Transverse colon (tissue), 4 donors: ENCODE measurements at regions not wholly inside any gene's neighbourhood (a gene's known extent, or its start where the extent isn't known, plus 50 kb on each side); places are given as distances from the start of the nearest gene placed in this dataset.

Experiments used
- EP300 ChIP-seq: sonication (generic); formaldehyde crosslinking; IDR thresholded peaks from one replicate; pipeline ENCODE4 v1.6.1; 2017; ENCODE audit warnings: antibody characterized with exemption, low read depth
- POLR2AphosphoS5 ChIP-seq, 3 donors: sonication (generic); formaldehyde crosslinking; IDR thresholded peaks; one replicate each; pipeline ENCODE4 v1.6.1; 2016; ENCODE audit warnings: antibody characterized with exemption in 3 of 3
- TF ChIP-seq, protein P1 (sequence below), 5 experiments: fragments of 200-600 bp in 3 of 5; fragments of 450-650 bp in 2 of 5; sonication (generic) in 3 of 5; IDR thresholded peaks; 1 replicate in 2 of 5; 2 replicates in 3 of 5; pipeline ENCODE4 v1.5.1; 2016 to 2017; ENCODE audit warnings: antibody characterized with exemption in 5 of 5, inconsistent platforms in 3 of 5, mild to moderate bottlenecking in 2 of 5, moderate library complexity in 1 of 5

DNA sequence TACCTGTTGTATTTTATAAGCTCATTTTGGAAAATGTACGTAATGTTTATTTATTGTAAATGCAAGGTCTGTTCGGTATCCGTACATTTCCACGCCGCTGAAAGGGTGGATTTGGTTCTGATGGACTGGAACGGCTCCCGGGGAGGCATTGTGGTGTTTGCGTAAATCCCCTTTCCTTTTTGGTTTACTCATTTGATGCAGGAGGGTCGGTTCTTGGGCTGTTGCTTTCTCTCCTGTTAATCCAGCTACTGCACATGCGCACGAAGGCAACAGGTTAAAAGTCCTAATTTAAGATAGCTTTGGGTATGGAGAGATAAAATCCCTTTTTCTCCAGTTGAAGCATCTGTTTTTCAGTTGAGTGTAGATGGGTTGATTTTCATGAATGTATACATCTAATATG is 224.4 kb downstream of the TM9SF2 start:
- TF ChIP-seq, protein P1, sequence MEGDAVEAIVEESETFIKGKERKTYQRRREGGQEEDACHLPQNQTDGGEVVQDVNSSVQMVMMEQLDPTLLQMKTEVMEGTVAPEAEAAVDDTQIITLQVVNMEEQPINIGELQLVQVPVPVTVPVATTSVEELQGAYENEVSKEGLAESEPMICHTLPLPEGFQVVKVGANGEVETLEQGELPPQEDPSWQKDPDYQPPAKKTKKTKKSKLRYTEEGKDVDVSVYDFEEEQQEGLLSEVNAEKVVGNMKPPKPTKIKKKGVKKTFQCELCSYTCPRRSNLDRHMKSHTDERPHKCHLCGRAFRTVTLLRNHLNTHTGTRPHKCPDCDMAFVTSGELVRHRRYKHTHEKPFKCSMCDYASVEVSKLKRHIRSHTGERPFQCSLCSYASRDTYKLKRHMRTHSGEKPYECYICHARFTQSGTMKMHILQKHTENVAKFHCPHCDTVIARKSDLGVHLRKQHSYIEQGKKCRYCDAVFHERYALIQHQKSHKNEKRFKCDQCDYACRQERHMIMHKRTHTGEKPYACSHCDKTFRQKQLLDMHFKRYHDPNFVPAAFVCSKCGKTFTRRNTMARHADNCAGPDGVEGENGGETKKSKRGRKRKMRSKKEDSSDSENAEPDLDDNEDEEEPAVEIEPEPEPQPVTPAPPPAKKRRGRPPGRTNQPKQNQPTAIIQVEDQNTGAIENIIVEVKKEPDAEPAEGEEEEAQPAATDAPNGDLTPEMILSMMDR (IDR thresholded peaks at IDR 0.05), result no peak
- TF ChIP-seq POLR2AphosphoS5 (IDR thresholded peaks at IDR 0.05) (no peak), EP300 (no peak)
